GM20431 (cell line): ENCODE measurements at regions not wholly inside any gene's neighbourhood (a gene's known extent, or its start where the extent isn't known, plus 50 kb on each side); places are given as distances from the start of the nearest gene placed in this dataset.

Experiments used
- in situ Hi-C: fragments of 300-500 bp; cut with MseI, MboI; formaldehyde crosslinking; loops from one replicate; pipeline ENCODE4 v1.15.0; 2020; ENCODE audit warnings: low sequenced_read_pairs; ENCODE audit not compliant: unreplicated experiment

GRCh38 chr12:131348231-131348630 lies 362.7 kb upstream of the SFSWAP start:
- in situ Hi-C loops, result no loop called here

GRCh38 chr12:131348646-131349045 lies 362.2 kb upstream of the SFSWAP start:
- in situ Hi-C loops, result no loop called here

GRCh38 chr12:131349397-131350127 lies 361.3 kb upstream of the SFSWAP start:
- in situ Hi-C loops, result no loop called here

GRCh38 chr12:131350943-131351318 lies 360.0 kb upstream of the SFSWAP start:
- in situ Hi-C loops, result no loop called here

- in situ Hi-C loops, result no loop called here
Observed at GRCh38 chr12:131351319-131352028, 359.4 kb upstream of the SFSWAP start.

- in situ Hi-C loops, result no loop called here
Observed at GRCh38 chr12:131352296-131352900, 358.5 kb upstream of the SFSWAP start.

- in situ Hi-C loops, result no loop called here
Observed at GRCh38 chr12:131353376-131353775, 357.5 kb upstream of the SFSWAP start.

- in situ Hi-C loops, result no loop called here
Observed at GRCh38 chr12:131353826-131354225, 357.1 kb upstream of the SFSWAP start.

- in situ Hi-C loops, result no loop called here
Observed at GRCh38 chr12:131355361-131356245, 355.3 kb upstream of the SFSWAP start.

GRCh38 chr12:131356485-131357184 lies 354.3 kb upstream of the SFSWAP start:
- in situ Hi-C loops, result no loop called here

GRCh38 chr12:131357185-131357747 lies 353.6 kb upstream of the SFSWAP start:
- in situ Hi-C loops, result no loop called here

GRCh38 chr12:131357920-131358319 lies 353.0 kb upstream of the SFSWAP start:
- in situ Hi-C loops, result no loop called here

GRCh38 chr12:131362291-131363211 lies 348.3 kb upstream of the SFSWAP start:
- in situ Hi-C loops, result no loop called here

- in situ Hi-C loops, result no loop called here
Observed at GRCh38 chr12:131363393-131363792, 347.5 kb upstream of the SFSWAP start.

GRCh38 chr12:131363841-131364495 lies 346.9 kb upstream of the SFSWAP start:
- in situ Hi-C loops, result no loop called here

- in situ Hi-C loops, result no loop called here
Observed at GRCh38 chr12:131364903-131365820, 345.7 kb upstream of the SFSWAP start.

GRCh38 chr12:131365821-131366260 lies 345.0 kb upstream of the SFSWAP start:
- in situ Hi-C loops, result no loop called here
